HG03460 (cell line): ENCODE measurements at regions not wholly inside any gene's neighbourhood (a gene's known extent, or its start where the extent isn't known, plus 50 kb on each side); places are given as distances from the start of the nearest gene placed in this dataset.

Experiments
- ATAC-seq: cut with Tn5 transposase; IDR thresholded peaks from one replicate; pipeline ENCODE4 v1.9.1; 2021; ENCODE audit not compliant: unreplicated experiment

DNA sequence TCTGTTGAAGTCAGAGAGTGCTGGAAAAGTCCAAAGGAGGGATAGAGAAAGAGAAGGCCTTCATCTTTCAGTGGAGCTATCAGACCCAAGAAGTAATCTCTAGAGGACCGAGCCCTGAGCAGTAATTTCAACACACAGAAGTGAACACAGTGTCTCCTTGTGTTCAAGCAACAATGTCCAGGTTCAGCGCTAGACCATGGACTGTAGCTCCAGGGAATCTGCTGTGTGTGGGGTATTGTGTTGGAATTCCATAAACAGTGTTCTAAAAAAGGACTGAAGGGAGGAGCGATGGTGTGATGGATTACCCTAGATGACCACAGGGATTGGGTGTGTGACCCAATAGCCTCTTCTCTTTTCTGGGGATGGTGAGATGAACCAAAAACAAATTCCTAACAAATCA, 165.9 kb downstream of the BLID start:
- no peak for ATAC-seq

- ATAC-seq: no peak
Observed at GRCh38 chr11:121946514-121946913, 169.5 kb downstream of the BLID start.

GRCh38 chr11:121944556-121945230, 171.3 kb downstream of the BLID start:
- ATAC-seq: no peak

DNA sequence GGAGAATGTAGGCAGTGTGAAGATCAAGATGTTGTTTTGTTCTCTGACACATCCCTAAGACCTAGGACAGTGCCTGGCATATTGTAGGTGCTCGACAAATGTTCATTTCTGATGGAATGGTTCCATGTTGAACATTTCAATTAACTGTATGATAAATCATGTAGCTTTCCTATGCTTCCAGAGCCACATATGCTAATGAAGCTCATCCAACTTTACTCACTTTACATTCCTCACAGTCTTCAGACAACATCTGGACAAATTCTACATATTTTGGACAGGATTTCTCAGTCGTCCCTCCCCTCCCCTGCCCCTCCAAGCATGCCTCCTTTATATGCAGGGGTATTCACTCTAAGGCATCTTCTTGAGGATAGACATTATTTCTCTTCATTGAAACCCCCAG, 177.9 kb downstream of the BLID start:
- ATAC-seq: no peak

DNA sequence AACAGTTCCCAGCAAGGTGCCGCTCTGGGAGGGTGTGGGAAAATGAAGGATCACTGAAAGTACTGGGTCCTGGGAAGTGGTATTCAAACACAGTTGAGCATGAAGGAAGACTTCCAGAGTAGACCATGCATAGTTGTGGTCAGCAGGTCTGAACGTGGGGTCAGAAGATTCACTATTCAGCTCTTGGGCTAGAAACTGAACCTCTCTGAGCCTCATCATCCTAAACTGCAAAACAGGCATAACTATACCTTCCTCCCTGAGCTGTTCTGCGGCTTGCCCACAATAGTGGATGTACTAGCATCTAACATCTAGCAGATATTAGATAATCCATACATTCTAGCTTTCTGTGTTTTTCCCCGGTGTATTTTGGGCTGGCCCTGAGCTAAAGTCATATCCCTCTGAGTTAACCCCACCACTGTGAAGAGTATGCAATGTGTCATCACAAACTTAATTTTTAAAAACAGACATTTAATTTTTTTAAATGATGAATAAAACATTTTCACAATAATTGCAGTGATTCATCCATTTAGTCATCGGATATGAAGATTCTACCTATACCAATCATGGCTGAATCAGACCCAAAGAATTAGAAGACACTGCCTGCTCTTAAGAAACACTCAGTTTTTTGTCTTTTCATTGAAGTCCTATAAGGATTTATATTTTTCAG, 179.1 kb downstream of the BLID start:
- ATAC-seq: no peak

- ATAC-seq: no peak
Observed at GRCh38 chr11:121936370-121936769, 179.6 kb downstream of the BLID start.

- no peak for ATAC-seq
Observed at GRCh38 chr11:121933694-121934093, 182.3 kb downstream of the BLID start.

DNA sequence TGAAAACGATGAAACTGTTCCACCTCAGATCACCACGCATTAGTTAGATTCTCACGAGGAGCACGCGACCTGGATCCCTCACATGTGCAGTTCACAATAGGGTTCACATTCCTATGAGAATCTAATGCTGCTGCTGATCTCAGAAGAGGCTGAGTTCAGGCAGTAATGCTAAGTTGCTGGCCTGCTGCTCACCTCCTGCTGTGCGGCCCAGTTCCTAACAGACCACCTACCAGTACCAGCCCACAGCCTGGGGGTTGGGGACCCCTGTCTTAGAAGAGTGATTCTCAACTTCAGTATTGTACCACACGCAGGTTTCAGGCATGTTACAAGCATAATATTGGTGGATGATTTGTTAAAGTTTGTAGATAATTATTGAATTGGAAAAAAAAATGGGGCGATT, 182.7 kb downstream of the BLID start:
- ATAC-seq: no peak

GRCh38 chr11:121932646-121933185, 183.3 kb downstream of the BLID start:
- no peak for ATAC-seq

- no peak for ATAC-seq
Observed at GRCh38 chr11:121931748-121932352, 184.2 kb downstream of the BLID start.

DNA sequence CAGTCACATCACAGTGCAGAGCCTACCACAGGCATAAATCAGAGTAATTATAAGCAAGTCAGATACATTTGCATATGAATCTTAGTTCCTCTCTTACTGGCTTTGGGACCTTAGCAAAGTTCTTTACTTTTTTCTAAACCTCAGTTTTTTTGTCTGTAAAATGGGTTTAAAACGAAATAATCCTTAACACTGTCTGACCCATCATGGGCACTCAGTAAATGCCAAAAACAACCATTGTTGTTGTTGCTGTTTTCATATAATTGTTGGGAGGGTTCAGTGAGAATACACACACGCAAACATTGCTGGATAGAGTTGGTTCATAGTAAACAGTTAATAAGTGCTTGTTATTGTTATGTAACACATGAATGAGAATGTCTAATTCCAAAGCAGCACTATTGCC, 184.9 kb downstream of the BLID start:
- ATAC-seq: no peak

DNA sequence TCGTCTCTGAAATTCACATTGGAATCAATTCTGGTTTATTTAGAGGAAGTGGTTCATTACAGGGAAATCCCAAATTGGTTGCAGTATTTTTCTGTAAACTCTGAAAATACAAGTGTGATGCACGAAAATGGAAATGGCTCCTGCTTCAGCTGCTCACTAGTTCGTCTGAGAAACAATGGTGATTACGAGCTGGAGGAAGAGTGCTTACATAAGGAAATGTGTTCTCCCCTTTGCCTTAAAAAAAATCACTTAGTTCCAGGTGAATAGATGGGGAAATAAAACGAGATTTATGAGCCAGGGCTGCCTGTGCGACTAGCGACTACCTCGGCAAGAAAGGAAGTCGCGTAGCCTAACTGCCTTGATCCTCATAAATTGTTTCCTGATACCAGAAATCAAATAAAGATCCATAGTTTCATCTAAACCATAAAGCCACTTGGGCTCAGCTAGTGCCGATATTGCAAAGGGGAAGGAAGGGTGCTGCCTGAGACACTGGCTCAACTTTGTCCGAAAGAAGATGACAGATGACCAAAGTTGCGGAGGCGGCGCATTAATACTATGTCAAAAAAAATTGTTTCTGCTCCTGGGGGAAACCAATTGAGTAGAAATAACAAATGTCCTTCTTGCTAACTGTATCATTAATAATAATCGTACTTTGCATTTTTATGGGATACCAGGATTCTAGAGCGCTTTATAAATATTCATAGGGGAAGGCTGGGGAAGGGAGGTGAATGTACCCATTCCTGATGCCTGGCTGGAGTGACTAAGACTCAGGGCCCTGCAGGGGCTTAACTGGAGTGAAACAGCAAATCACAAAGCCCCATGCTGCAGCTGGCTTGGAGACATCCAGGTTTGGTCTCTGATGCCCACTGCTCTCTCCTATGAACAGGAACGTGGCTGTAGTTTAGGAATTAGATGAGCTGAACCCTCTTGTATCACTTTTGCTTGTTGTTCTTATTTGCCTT, 185.7 kb downstream of the BLID start:
- ATAC-seq: no peak

DNA sequence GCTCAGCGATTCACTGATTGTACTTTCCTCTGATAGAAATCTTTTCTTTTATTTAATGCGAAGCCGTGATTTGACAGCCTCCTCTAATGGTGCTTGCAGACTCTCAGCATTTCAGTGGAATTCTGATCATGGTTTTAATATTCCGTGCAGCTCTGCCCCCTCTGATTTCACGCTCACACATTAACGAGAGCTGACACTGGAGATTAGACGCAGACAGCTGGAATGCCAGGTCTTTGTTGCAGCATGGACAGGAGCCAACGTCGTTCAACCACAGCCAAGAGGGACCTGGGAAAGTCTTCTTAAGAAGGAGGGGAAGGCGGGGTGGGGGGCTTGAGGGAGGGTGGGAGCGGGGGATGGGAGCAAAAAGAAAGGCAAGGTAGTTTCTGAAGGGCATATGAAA, 186.4 kb downstream of the BLID start:
- ATAC-seq: no peak

- ATAC-seq: no peak
Observed at GRCh38 chr11:121928597-121929580, 187.1 kb downstream of the BLID start.

- ATAC-seq: no peak
Observed at GRCh38 chr11:121927789-121928188, 188.2 kb downstream of the BLID start.

DNA sequence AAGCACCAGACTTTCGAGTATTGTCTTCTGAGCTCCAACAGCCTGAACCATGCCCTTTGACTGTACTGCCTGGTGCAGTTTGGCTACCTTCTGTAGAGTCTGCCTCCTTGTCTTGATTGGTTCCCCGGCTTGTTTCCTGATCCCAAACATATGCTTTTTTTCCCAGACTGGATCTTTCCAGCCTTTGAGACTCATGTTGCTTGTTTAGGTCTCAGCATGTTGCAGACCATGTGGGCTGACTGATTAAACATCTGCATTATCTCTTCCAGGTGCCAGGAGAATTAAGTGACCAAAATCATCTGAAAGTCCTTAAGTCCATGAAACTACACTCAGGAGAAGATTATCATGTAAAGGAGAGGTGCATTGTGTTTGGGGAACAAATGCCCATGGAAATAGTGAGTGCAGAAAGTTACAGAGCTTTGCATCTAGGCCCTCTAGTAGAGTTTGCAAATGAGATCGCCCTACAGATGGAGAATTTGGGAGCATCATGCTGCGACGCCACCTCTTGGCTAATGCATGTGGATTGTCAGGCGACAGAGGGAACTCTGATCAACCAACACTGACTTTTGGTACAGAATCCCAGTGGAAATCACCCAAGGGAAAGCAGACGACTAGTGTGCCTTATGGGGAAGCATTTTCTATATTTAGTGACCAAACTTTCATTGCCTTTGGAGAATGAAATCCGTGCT, 188.8 kb downstream of the BLID start:
- no peak for ATAC-seq

DNA sequence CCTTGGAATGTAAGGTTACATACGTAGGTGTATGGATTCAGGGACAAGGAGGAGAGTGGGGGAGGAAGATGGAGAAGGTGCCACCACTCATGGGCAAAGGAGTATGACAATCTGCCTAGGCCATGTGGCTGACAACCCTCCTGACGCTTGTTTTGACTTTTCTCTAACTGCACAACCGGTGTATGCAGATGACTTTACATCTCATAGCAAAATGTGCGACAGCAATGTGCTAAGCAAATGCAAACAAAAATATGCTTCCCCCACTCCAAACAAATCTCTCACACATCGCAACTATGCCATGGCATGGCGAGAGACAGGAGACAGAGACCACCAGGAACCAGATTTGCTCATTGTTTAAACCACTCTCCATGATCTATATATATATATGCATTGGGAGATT, 191.8 kb downstream of the BLID start:
- no peak for ATAC-seq

DNA sequence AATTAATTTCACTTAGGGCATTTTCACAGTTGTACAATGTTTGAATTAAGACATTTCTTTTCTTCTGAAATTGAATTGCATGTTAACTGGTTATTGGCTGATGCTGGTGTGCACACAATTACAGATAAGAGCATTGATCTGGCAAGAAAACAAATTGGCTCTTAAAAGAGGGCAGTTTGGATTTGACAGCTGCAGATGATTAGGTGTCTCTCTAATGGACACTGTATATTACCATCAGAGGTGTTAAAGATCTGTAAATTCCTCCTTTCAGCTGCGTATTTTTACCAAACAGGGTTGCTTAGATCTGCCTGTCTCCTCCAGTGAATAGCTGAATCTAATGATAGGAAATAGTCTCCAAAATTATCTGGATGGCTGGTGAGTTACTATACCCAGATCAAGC, 198.5 kb downstream of the BLID start:
- no peak for ATAC-seq

DNA sequence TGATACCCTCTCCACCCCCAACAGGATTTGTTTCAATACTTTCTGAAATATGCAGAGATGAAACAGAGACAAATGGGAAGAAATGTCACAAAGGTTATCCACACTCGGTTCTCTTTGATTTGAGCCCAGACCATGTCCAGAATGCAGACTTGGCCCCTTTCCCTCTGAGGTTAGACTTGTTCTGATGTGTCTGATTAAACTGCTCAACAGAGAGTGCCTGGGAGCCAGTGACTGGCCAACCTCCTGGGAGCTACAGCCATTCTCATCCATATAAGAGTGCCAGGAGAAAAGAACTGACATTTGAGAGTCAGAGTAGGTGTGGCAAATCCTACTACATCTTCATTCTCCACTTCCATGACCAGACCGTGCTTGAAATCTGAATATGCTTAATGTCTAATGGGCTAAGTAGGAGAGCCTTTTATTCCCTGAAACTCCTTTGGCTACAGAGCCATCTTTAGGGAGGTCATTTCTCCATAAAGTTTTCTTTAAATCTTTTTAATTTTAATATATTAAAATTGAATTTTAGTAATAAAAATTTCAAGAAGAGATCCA, 201.4 kb downstream of the BLID start:
- ATAC-seq: no peak
